ENCODE measurements at regions not wholly inside any gene's neighbourhood (a gene's known extent, or its start where the extent isn't known, plus 50 kb on each side); places are given as distances from the start of the nearest gene placed in this dataset.

GRCh38 chr1:87922885-87923284, 594.2 kb downstream of the LMO4 start:
- H3K36me3 Mint-ChIP-seq (ENCODE audit: insufficient read depth, unreplicated experiment) = no peaks in the 10 kb centered on the region
- intact Hi-C loops (cut with micrococcal nuclease) = no loop called here
- CTCF ChIA-PET = no interaction called here
- no TSS peak for BruUV-seq (replicated peaks)
- POLR2A ChIA-PET = no interaction called here
- no peaks in the 10 kb centered on the region for H3K9me3 Mint-ChIP-seq (ENCODE audit: unreplicated experiment)
- no peaks in the 10 kb centered on the region for H3K4me1 Mint-ChIP-seq (ENCODE audit: insufficient read depth, unreplicated experiment)
- H3K27me3 Mint-ChIP-seq (ENCODE audit: insufficient read depth, unreplicated experiment) = no peaks in the 10 kb centered on the region
- no peak for TF ChIP-seq CTCF (IDR thresholded peaks at IDR 0.05; ENCODE audit: unreplicated experiment)
- no peak overlapping the region for H3K4me3 Mint-ChIP-seq (ENCODE audit: unreplicated experiment)
- no peak for DNase-seq (ENCODE audit: unreplicated experiment)
- no peak overlapping the region for H3K27ac Mint-ChIP-seq (ENCODE audit: low read depth, unreplicated experiment)

- Mint-ChIP-seq H3K36me3 (ENCODE audit: insufficient read depth, unreplicated experiment) (no peaks in the 10 kb centered on the region), H3K27ac (ENCODE audit: low read depth, unreplicated experiment) (no peak overlapping the region), H3K9me3 (ENCODE audit: unreplicated experiment) (peaks cover 6% of the 10 kb centered on the region), H3K4me3 (ENCODE audit: unreplicated experiment) (no peak overlapping the region), H3K4me1 (ENCODE audit: insufficient read depth, unreplicated experiment) (no peaks in the 10 kb centered on the region), H3K27me3 (ENCODE audit: insufficient read depth, unreplicated experiment) (no peaks in the 10 kb centered on the region)
- DNase-seq (ENCODE audit: unreplicated experiment) = no peak
- no peak for TF ChIP-seq CTCF (IDR thresholded peaks at IDR 0.05; ENCODE audit: unreplicated experiment)
- no TSS peak for BruUV-seq (replicated peaks)
- ChIA-PET POLR2A (interaction anchor here (0.6 kb wide), 1 partner anchor 140 kb away, joined by 3 read pairs; no protein-coding TSS in a partner anchor), CTCF (interaction anchor here (0.5 to 1.7 kb wide), 5 partner anchors 50 to 633 kb away, joined by 3 to 5 read pairs (median 4); no protein-coding TSS in a partner anchor)
- intact Hi-C loops (cut with micrococcal nuclease) = no loop called here
These were observed 597.6 kb downstream of the LMO4 start for GRCh38 chr1:87926131-87926830.

- no TSS peak for BruUV-seq (replicated peaks)
- Mint-ChIP-seq H3K36me3 (ENCODE audit: insufficient read depth, unreplicated experiment) (no peaks in the 10 kb centered on the region), H3K4me3 (ENCODE audit: unreplicated experiment) (no peak overlapping the region), H3K27me3 (ENCODE audit: insufficient read depth, unreplicated experiment) (no peaks in the 10 kb centered on the region), H3K4me1 (ENCODE audit: insufficient read depth, unreplicated experiment) (no peaks in the 10 kb centered on the region), H3K9me3 (ENCODE audit: unreplicated experiment) (peaks cover 8% of the 10 kb centered on the region), H3K27ac (ENCODE audit: low read depth, unreplicated experiment) (no peak overlapping the region)
- intact Hi-C loops (cut with micrococcal nuclease) = no loop called here
- no peak for TF ChIP-seq CTCF (IDR thresholded peaks at IDR 0.05; ENCODE audit: unreplicated experiment)
- ChIA-PET CTCF (interaction anchor here (0.5 to 1.7 kb wide), 5 partner anchors 50 to 634 kb away, joined by 3 to 5 read pairs (median 4); no protein-coding TSS in a partner anchor), POLR2A (interaction anchor here (0.6 kb wide), 1 partner anchor 141 kb away, joined by 3 read pairs; no protein-coding TSS in a partner anchor)
- DNase-seq (ENCODE audit: unreplicated experiment) = no peak
These were observed 598.2 kb downstream of the LMO4 start for GRCh38 chr1:87926921-87927320.

- no peaks in the 10 kb centered on the region for H3K36me3 Mint-ChIP-seq (ENCODE audit: insufficient read depth, unreplicated experiment)
- CTCF ChIA-PET = interaction anchor here (1.2 to 1.7 kb wide), 2 partner anchors 593 to 634 kb away, joined by 4 to 5 read pairs; no protein-coding TSS in a partner anchor
- TF ChIP-seq CTCF (IDR thresholded peaks at IDR 0.05; ENCODE audit: unreplicated experiment) = no peak
- no TSS peak for BruUV-seq (replicated peaks)
- POLR2A ChIA-PET = no interaction called here
- peaks cover 8% of the 10 kb centered on the region for H3K9me3 Mint-ChIP-seq (ENCODE audit: unreplicated experiment)
- intact Hi-C loops (cut with micrococcal nuclease) = no loop called here
- no peaks in the 10 kb centered on the region for H3K4me1 Mint-ChIP-seq (ENCODE audit: insufficient read depth, unreplicated experiment)
- no peak overlapping the region for H3K27ac Mint-ChIP-seq (ENCODE audit: low read depth, unreplicated experiment)
- DNase-seq (ENCODE audit: unreplicated experiment) = no peak
- no peak overlapping the region for H3K4me3 Mint-ChIP-seq (ENCODE audit: unreplicated experiment)
- H3K27me3 Mint-ChIP-seq (ENCODE audit: insufficient read depth, unreplicated experiment) = no peaks in the 10 kb centered on the region
These were observed 599.0 kb downstream of the LMO4 start for GRCh38 chr1:87927391-87928280.

Data from MCF 10A (cell line).